ENCODE measurements at regions not wholly inside any gene's neighbourhood (a gene's known extent, or its start where the extent isn't known, plus 50 kb on each side); places are given as distances from the start of the nearest gene placed in this dataset.

- DNase-seq (ENCODE audit: low spot score): no peak
These were observed 894.4 kb downstream of the TBC1D22A start for GRCh38 chr22:47656806-47657205.

- no peak for DNase-seq (ENCODE audit: low spot score)
These were observed 893.5 kb downstream of the TBC1D22A start for GRCh38 chr22:47655930-47656329.

GRCh38 chr22:47654922-47655491 is 892.6 kb downstream of the TBC1D22A start:
- no peak for DNase-seq (ENCODE audit: low spot score)

- DNase-seq (ENCODE audit: low spot score): no peak
These were observed 891.5 kb downstream of the TBC1D22A start for GRCh38 chr22:47653921-47654320.

GRCh38 chr22:47651216-47651987 is 889.0 kb downstream of the TBC1D22A start:
- no peak for DNase-seq (ENCODE audit: low spot score)

- no peak for DNase-seq (ENCODE audit: low spot score)
These were observed 885.3 kb downstream of the TBC1D22A start for GRCh38 chr22:47647720-47648119.

- DNase-seq (ENCODE audit: low spot score): no peak
These were observed 884.7 kb downstream of the TBC1D22A start for GRCh38 chr22:47647181-47647580.

GRCh38 chr22:47645923-47646322 is 883.5 kb downstream of the TBC1D22A start:
- DNase-seq (ENCODE audit: low spot score): no peak

GRCh38 chr22:47645450-47645914 is 883.0 kb downstream of the TBC1D22A start:
- no peak for DNase-seq (ENCODE audit: low spot score)

- DNase-seq (ENCODE audit: low spot score): no peak
These were observed 871.9 kb downstream of the TBC1D22A start for GRCh38 chr22:47634347-47634746.

- no peak for DNase-seq (ENCODE audit: low spot score)
These were observed 870.7 kb downstream of the TBC1D22A start for GRCh38 chr22:47633111-47633510.

- no peak for DNase-seq (ENCODE audit: low spot score)
These were observed 870.3 kb downstream of the TBC1D22A start for GRCh38 chr22:47632701-47633100.

- peak; percentile 91 for DNase-seq (ENCODE audit: low spot score)
These were observed 869.2 kb downstream of the TBC1D22A start for GRCh38 chr22:47631571-47632102.

- no peak for DNase-seq (ENCODE audit: low spot score)
These were observed 868.5 kb downstream of the TBC1D22A start for GRCh38 chr22:47630741-47631534.

- no peak for DNase-seq (ENCODE audit: low spot score)
These were observed 867.6 kb downstream of the TBC1D22A start for GRCh38 chr22:47629791-47630655.

GRCh38 chr22:47629273-47629711 is 866.8 kb downstream of the TBC1D22A start:
- no peak for DNase-seq (ENCODE audit: low spot score)

GRCh38 chr22:47628477-47629272 is 866.2 kb downstream of the TBC1D22A start:
- DNase-seq (ENCODE audit: low spot score): no peak

GRCh38 chr22:47627556-47628253 is 865.3 kb downstream of the TBC1D22A start:
- no peak for DNase-seq (ENCODE audit: low spot score)

- no peak for DNase-seq (ENCODE audit: low spot score)
These were observed 864.3 kb downstream of the TBC1D22A start for GRCh38 chr22:47626428-47627390.

All from H4 (cell line).